Stomach (tissue), 8 donors: ENCODE measurements at regions not wholly inside any gene's neighbourhood (a gene's known extent, or its start where the extent isn't known, plus 50 kb on each side); places are given as distances from the start of the nearest gene placed in this dataset.

ENCODE experiments used
- DNase-seq, 2 donors: peaks; one replicate each; pipeline versions ENCODE4 v3.0.0 to v3.0.0-alpha.2; 2013 to 2019
- H3K27ac ChIP-seq, 5 donors: fragments of 200-600 bp in 4 of 5; sonication (generic) in 4 of 5; one replicate each; pipeline ENCODE4 v1.5.1; 2013 to 2019; ENCODE audit warnings: mild to moderate bottlenecking in 1 of 5, moderate library complexity in 1 of 5
- H3K27me3 ChIP-seq, 3 donors: fragments of 200-600 bp; sonication (generic); one replicate each; pipeline ENCODE4 v1.5.1; 2017 to 2019; ENCODE audit warnings: mixed run types in 1 of 3
- H3K36me3 ChIP-seq, 4 donors: fragments of 200-600 bp; sonication (generic); 1 replicate in 3 of 4; 2 replicates in 1 of 4; pipeline ENCODE4 v1.5.1; 2016 to 2019
- H3K4me1 ChIP-seq, 4 donors: fragments of 200-600 bp; sonication (generic); one replicate each; pipeline ENCODE4 v1.5.1; 2016 to 2019
- H3K4me3 ChIP-seq, 4 donors: fragments of 200-600 bp; sonication (generic) in 3 of 4; one replicate each; pipeline ENCODE4 v1.5.1; 2016 to 2019; ENCODE audit warnings: mild to moderate bottlenecking in 1 of 4
- H3K9me3 ChIP-seq, 4 donors: fragments of 200-600 bp; sonication (generic); one replicate each; pipeline ENCODE4 v1.5.1; 2016 to 2019
- CTCF ChIP-seq, 7 experiments: fragments of 450-650 bp in 4 of 7; fragments of 200-600 bp in 3 of 7; sonication (generic) in 3 of 7; IDR thresholded peaks; one replicate each; pipeline ENCODE4 v1.5.1; 2016 to 2019; ENCODE audit warnings: antibody characterized with exemption in 7 of 7, control low read depth in 2 of 7, mild to moderate bottlenecking in 1 of 7
- EP300 ChIP-seq: sonication (generic); formaldehyde crosslinking; IDR thresholded peaks from one replicate; pipeline ENCODE4 v1.6.1; 2017; ENCODE audit warnings: antibody characterized with exemption
- POLR2A ChIP-seq, 4 donors: fragments of 450-650 bp; IDR thresholded peaks; one replicate each; pipeline ENCODE4 v1.6.1; 2016; ENCODE audit warnings: antibody characterized with exemption in 4 of 4, control low read depth in 2 of 4, mild to moderate bottlenecking in 1 of 4, moderate library complexity in 1 of 4
- POLR2AphosphoS5 ChIP-seq, 3 donors: sonication (generic); formaldehyde crosslinking; IDR thresholded peaks; one replicate each; pipeline ENCODE4 v1.6.1; 2016; ENCODE audit warnings: antibody characterized with exemption in 3 of 3
- WGBS, 5 donors: extraction: QIAGEN DNeasy Blood & Tissue Kit in 3 of 5; methylation state at CpG; one replicate each; pipeline versions ENCODE4 v1.1.5 to v1.1.7; 2013 to 2018; 5-methylcytosine and 5-hydroxymethylcytosine counted together
- intact Hi-C: fragments of 100-400 bp; cut with DNase I; formaldehyde crosslinking; loops from one replicate; pipeline ENCODE4 v1.15.1; 2023; ENCODE audit warnings: low total_unique reads
- donor health status: healthy with polysubstance abuse.
- donor health status: Bipolar disorder and iron deficiency.
- donor health status: healthy.

- intact Hi-C loops: no loop called here
- WGBS, 5 donors: 79 to 88% (median 85%) methylated on average over 7 to 8 of the region's 8 CpGs
- Histone ChIP-seq H3K36me3 (no peaks in the 10 kb centered on the region), H3K4me1 (peaks cover 0 to 5% (median 4%) of the 10 kb centered on the region in 4 donors), H3K27ac (no peak overlapping the region), H3K27me3 (peaks cover 0 to 49% (median 8%) of the 10 kb centered on the region in 3 donors), H3K4me3 (no peak overlapping the region), H3K9me3 (peaks cover 0 to 12% (median 5%) of the 10 kb centered on the region in 4 donors)
- no peak for DNase-seq
- TF ChIP-seq POLR2AphosphoS5 (IDR thresholded peaks at IDR 0.05): no peak
- no peak for TF ChIP-seq POLR2A (IDR thresholded peaks at IDR 0.05)
- no peak for TF ChIP-seq EP300
- TF ChIP-seq CTCF (IDR thresholded peaks at IDR 0.05): no peak
Measured at GRCh38 chr16:5235119-5235518, 137.5 kb upstream of the EEF2KMT start.

- peaks cover 0 to 12% (median 5%) of the 10 kb centered on the region in 4 donors for H3K9me3 ChIP-seq
- WGBS, 5 donors: 73 to 78% (median 77%) methylated on average over 21 of the region's 21 CpGs
- no peak for DNase-seq
- no peak for TF ChIP-seq EP300
- TF ChIP-seq POLR2A (IDR thresholded peaks at IDR 0.05): no peak
- TF ChIP-seq POLR2AphosphoS5 (IDR thresholded peaks at IDR 0.05): no peak
- no peak for TF ChIP-seq CTCF (IDR thresholded peaks at IDR 0.05)
- H3K27me3 ChIP-seq: peaks cover 0 to 50% (median 4%) of the 10 kb centered on the region in 3 donors
- H3K4me3 ChIP-seq: no peak overlapping the region
- H3K27ac ChIP-seq: no peak overlapping the region
- intact Hi-C loops: no loop called here
- no peaks in the 10 kb centered on the region for H3K36me3 ChIP-seq
- H3K4me1 ChIP-seq: no peaks in the 10 kb centered on the region
Measured at GRCh38 chr16:5234295-5235050, 136.9 kb upstream of the EEF2KMT start.

- TF ChIP-seq POLR2A (IDR thresholded peaks at IDR 0.05) (no peak), CTCF (IDR thresholded peaks at IDR 0.05) (no peak), POLR2AphosphoS5 (IDR thresholded peaks at IDR 0.05) (no peak), EP300 (no peak)
- intact Hi-C loops: no loop called here
Measured at GRCh38 chr16:5231246-5231759, 133.7 kb upstream of the EEF2KMT start.

GRCh38 chr16:5228369-5228768 lies 130.8 kb upstream of the EEF2KMT start:
- 12 to 24% (median 17%) methylated on average over 3 of the region's 3 CpGs for WGBS, 5 donors

More at GRCh38 chr16:5231246-5231759, 133.7 kb upstream of the EEF2KMT start:
- Histone ChIP-seq H3K27ac (no peak overlapping the region), H3K4me1 (no peaks in the 10 kb centered on the region), H3K36me3 (no peaks in the 10 kb centered on the region), H3K4me3 (no peak overlapping the region), H3K9me3 (peaks cover 0 to 12% (median 5%) of the 10 kb centered on the region in 4 donors), H3K27me3 (peaks cover 0 to 44% (median 4%) of the 10 kb centered on the region in 3 donors)
- DNase-seq: no peak
- 69 to 85% (median 71%) methylated on average over 5 of the region's 5 CpGs for WGBS, 5 donors

More at GRCh38 chr16:5228369-5228768, 130.8 kb upstream of the EEF2KMT start:
- H3K36me3 ChIP-seq: no peaks in the 10 kb centered on the region
- H3K27me3 ChIP-seq: peaks cover 0 to 59% (median 7%) of the 10 kb centered on the region in 3 donors
- TF ChIP-seq EP300: no peak
- TF ChIP-seq POLR2A (IDR thresholded peaks at IDR 0.05): no peak
- no peak for TF ChIP-seq POLR2AphosphoS5 (IDR thresholded peaks at IDR 0.05)
- no peak for TF ChIP-seq CTCF (IDR thresholded peaks at IDR 0.05)
- intact Hi-C loops: no loop called here
- no peaks in the 10 kb centered on the region for H3K4me1 ChIP-seq
- no peak overlapping the region for H3K4me3 ChIP-seq
- peaks cover 0 to 12% (median 5%) of the 10 kb centered on the region in 4 donors for H3K9me3 ChIP-seq
- no peak for DNase-seq
- H3K27ac ChIP-seq: no peak overlapping the region
